Stimulated activated memory B cell treated with anti-CD40 and anti-IgM and Interleukin-4, amounts not matched to agents 10 μg/mL and 1 μg/mL and 100 μg/mL, for 72 hours (primary cell): ENCODE measurements at regions not wholly inside any gene's neighbourhood (a gene's known extent, or its start where the extent isn't known, plus 50 kb on each side); places are given as distances from the start of the nearest gene placed in this dataset.
"Not testable (repeated sequence)": the region's sequence is repeated elsewhere in the genome, so short reads cannot be mapped to it uniquely, and the experiment has no call there.

Source experiments
- ATAC-seq: fragments of 150-1000 bp; cut with Tn5 transposase; 2 replicates; pipeline ENCODE4 v1.10.0; 2021
- H3K27ac Mint-ChIP-seq: one replicate; pipeline ENCODE4 v1.8.0; 2022; ENCODE audit warnings: mild to moderate bottlenecking, mixed read lengths
- H3K27me3 Mint-ChIP-seq: one replicate; pipeline ENCODE4 v1.8.0; 2022; ENCODE audit warnings: mixed read lengths
- H3K36me3 Mint-ChIP-seq: one replicate; pipeline ENCODE4 v1.8.0; 2022; ENCODE audit warnings: mixed read lengths
- H3K4me1 Mint-ChIP-seq: one replicate; pipeline ENCODE4 v1.8.0; 2022; ENCODE audit warnings: mixed read lengths
- H3K4me3 Mint-ChIP-seq: one replicate; pipeline ENCODE4 v1.8.0; 2022; ENCODE audit warnings: mild to moderate bottlenecking, moderate library complexity, mixed read lengths
- H3K9me3 Mint-ChIP-seq: one replicate; pipeline ENCODE4 v1.8.0; 2022; ENCODE audit warnings: mixed read lengths

GRCh38 chr5:116771466-116772151 is 197.0 kb upstream of the SEMA6A start:
- Mint-ChIP-seq H3K27me3 (no peaks in the 10 kb centered on the region), H3K36me3 (no peaks in the 10 kb centered on the region), H3K4me1 (no peaks in the 10 kb centered on the region), H3K4me3 (no peak overlapping the region), H3K27ac (no peak overlapping the region), H3K9me3 (no peaks in the 10 kb centered on the region)
- no peak for ATAC-seq

- not testable (repeated sequence) for H3K27me3 Mint-ChIP-seq, H3K27ac Mint-ChIP-seq, H3K9me3 Mint-ChIP-seq, H3K36me3 Mint-ChIP-seq, H3K4me3 Mint-ChIP-seq, H3K4me1 Mint-ChIP-seq, ATAC-seq
Measured at GRCh38 chr5:116769953-116770352, 195.3 kb upstream of the SEMA6A start.

GRCh38 chr5:116769470-116769869 is 194.8 kb upstream of the SEMA6A start:
- Mint-ChIP-seq H3K9me3 (no peaks in the 10 kb centered on the region), H3K27me3 (peaks cover 1% of the 10 kb centered on the region), H3K36me3 (no peaks in the 10 kb centered on the region), H3K4me3 (no peak overlapping the region), H3K27ac (no peak overlapping the region), H3K4me1 (peaks cover 1% of the 10 kb centered on the region)
- ATAC-seq = no peak

GRCh38 chr5:116766470-116766947 is 191.9 kb upstream of the SEMA6A start:
- Mint-ChIP-seq H3K27me3 (peaks cover 9% of the 10 kb centered on the region), H3K4me1 (peaks cover 11% of the 10 kb centered on the region), H3K27ac (no peak overlapping the region), H3K9me3 (no peaks in the 10 kb centered on the region), H3K4me3 (no peak overlapping the region), H3K36me3 (no peaks in the 10 kb centered on the region)
- no peak for ATAC-seq

GRCh38 chr5:116765441-116765840 is 190.8 kb upstream of the SEMA6A start:
- H3K4me3 Mint-ChIP-seq = no peak overlapping the region
- H3K27ac Mint-ChIP-seq = no peak overlapping the region
- no peaks in the 10 kb centered on the region for H3K36me3 Mint-ChIP-seq
- H3K27me3 Mint-ChIP-seq = peaks cover 9% of the 10 kb centered on the region
- ATAC-seq = no peak
- H3K4me1 Mint-ChIP-seq = peaks cover 11% of the 10 kb centered on the region
- no peaks in the 10 kb centered on the region for H3K9me3 Mint-ChIP-seq

GRCh38 chr5:116764941-116765340 is 190.3 kb upstream of the SEMA6A start:
- Mint-ChIP-seq H3K9me3 (no peaks in the 10 kb centered on the region), H3K36me3 (no peaks in the 10 kb centered on the region), H3K27me3 (peaks cover 9% of the 10 kb centered on the region), H3K4me3 (no peak overlapping the region), H3K4me1 (peaks cover 11% of the 10 kb centered on the region), H3K27ac (no peak overlapping the region)
- ATAC-seq = no peak

- Mint-ChIP-seq H3K36me3 (no peaks in the 10 kb centered on the region), H3K4me1 (peaks cover 11% of the 10 kb centered on the region), H3K9me3 (no peaks in the 10 kb centered on the region), H3K27ac (peak overlapping the region; percentile 23), H3K27me3 (peaks cover 9% of the 10 kb centered on the region), H3K4me3 (peak overlapping the region; percentile 14)
- ATAC-seq = peak; percentile 75
Measured at GRCh38 chr5:116763987-116764866, 189.6 kb upstream of the SEMA6A start.

GRCh38 chr5:116759860-116760640 is 185.4 kb upstream of the SEMA6A start:
- H3K27me3 Mint-ChIP-seq = peaks cover 9% of the 10 kb centered on the region
- ATAC-seq = no peak
- H3K27ac Mint-ChIP-seq = no peak overlapping the region
- peaks cover 4% of the 10 kb centered on the region for H3K9me3 Mint-ChIP-seq
- H3K4me3 Mint-ChIP-seq = no peak overlapping the region
- no peaks in the 10 kb centered on the region for H3K36me3 Mint-ChIP-seq
- peaks cover 11% of the 10 kb centered on the region for H3K4me1 Mint-ChIP-seq

- ATAC-seq = no peak
- Mint-ChIP-seq H3K27me3 (no peaks in the 10 kb centered on the region), H3K36me3 (no peaks in the 10 kb centered on the region), H3K27ac (no peak overlapping the region), H3K4me1 (no peaks in the 10 kb centered on the region), H3K9me3 (peaks cover 4% of the 10 kb centered on the region), H3K4me3 (no peak overlapping the region)
Measured at GRCh38 chr5:116757326-116757725, 182.7 kb upstream of the SEMA6A start.

GRCh38 chr5:116756531-116756930 is 181.9 kb upstream of the SEMA6A start:
- no peaks in the 10 kb centered on the region for H3K36me3 Mint-ChIP-seq
- no peak overlapping the region for H3K4me3 Mint-ChIP-seq
- H3K4me1 Mint-ChIP-seq = no peaks in the 10 kb centered on the region
- no peak overlapping the region for H3K27ac Mint-ChIP-seq
- peaks cover 4% of the 10 kb centered on the region for H3K9me3 Mint-ChIP-seq
- no peaks in the 10 kb centered on the region for H3K27me3 Mint-ChIP-seq
- no peak for ATAC-seq

- no peak for ATAC-seq
- no peak overlapping the region for H3K27ac Mint-ChIP-seq
- peaks cover 4% of the 10 kb centered on the region for H3K9me3 Mint-ChIP-seq
- no peaks in the 10 kb centered on the region for H3K36me3 Mint-ChIP-seq
- H3K4me1 Mint-ChIP-seq = no peaks in the 10 kb centered on the region
- no peaks in the 10 kb centered on the region for H3K27me3 Mint-ChIP-seq
- H3K4me3 Mint-ChIP-seq = no peak overlapping the region
Measured at GRCh38 chr5:116754556-116754955, 179.9 kb upstream of the SEMA6A start.

GRCh38 chr5:116751684-116752083 is 177.1 kb upstream of the SEMA6A start:
- no peaks in the 10 kb centered on the region for H3K36me3 Mint-ChIP-seq
- no peak for ATAC-seq
- H3K4me3 Mint-ChIP-seq = no peak overlapping the region
- H3K9me3 Mint-ChIP-seq = peaks cover 4% of the 10 kb centered on the region
- H3K27ac Mint-ChIP-seq = no peak overlapping the region
- H3K4me1 Mint-ChIP-seq = no peaks in the 10 kb centered on the region
- H3K27me3 Mint-ChIP-seq = no peaks in the 10 kb centered on the region

GRCh38 chr5:116750631-116751580 is 176.3 kb upstream of the SEMA6A start:
- peaks cover 4% of the 10 kb centered on the region for H3K9me3 Mint-ChIP-seq
- no peak overlapping the region for H3K4me3 Mint-ChIP-seq
- H3K27me3 Mint-ChIP-seq = no peaks in the 10 kb centered on the region
- no peaks in the 10 kb centered on the region for H3K4me1 Mint-ChIP-seq
- H3K36me3 Mint-ChIP-seq = no peaks in the 10 kb centered on the region
- ATAC-seq = no peak
- no peak overlapping the region for H3K27ac Mint-ChIP-seq

GRCh38 chr5:116747881-116748280 is 173.3 kb upstream of the SEMA6A start:
- Mint-ChIP-seq H3K4me1 (no peaks in the 10 kb centered on the region), H3K27me3 (no peaks in the 10 kb centered on the region), H3K36me3 (no peaks in the 10 kb centered on the region), H3K9me3 (peaks cover 11% of the 10 kb centered on the region), H3K27ac (no peak overlapping the region), H3K4me3 (no peak overlapping the region)
- peak; percentile 14 for ATAC-seq
